Activated naive CD8-positive, alpha-beta T cell (primary cell): ENCODE measurements at regions not wholly inside any gene's neighbourhood (a gene's known extent, or its start where the extent isn't known, plus 50 kb on each side); places are given as distances from the start of the nearest gene placed in this dataset.
"Not testable (repeated sequence)": the region's sequence is repeated elsewhere in the genome, so short reads cannot be mapped to it uniquely, and the experiment has no call there.

ENCODE experiments used
- H3K27ac Mint-ChIP-seq: one replicate; pipeline ENCODE4 v1.8.0; 2021; ENCODE audit warnings: mixed read lengths
- H3K27me3 Mint-ChIP-seq: one replicate; pipeline ENCODE4 v1.8.0; 2021; ENCODE audit warnings: mixed read lengths
- H3K36me3 Mint-ChIP-seq: one replicate; pipeline ENCODE4 v1.8.0; 2021; ENCODE audit warnings: mixed read lengths
- H3K4me1 Mint-ChIP-seq: one replicate; pipeline ENCODE4 v1.8.0; 2021; ENCODE audit warnings: low read depth, mixed read lengths
- H3K4me3 Mint-ChIP-seq: one replicate; pipeline ENCODE4 v1.8.0; 2021; ENCODE audit warnings: mild to moderate bottlenecking, mixed read lengths
- H3K9me3 Mint-ChIP-seq: one replicate; pipeline ENCODE4 v1.8.0; 2021; ENCODE audit warnings: low read depth, mixed read lengths

- H3K27ac Mint-ChIP-seq = no peak overlapping the region
- no peaks in the 10 kb centered on the region for H3K9me3 Mint-ChIP-seq
- H3K4me1 Mint-ChIP-seq = no peaks in the 10 kb centered on the region
- H3K36me3 Mint-ChIP-seq = peaks cover 2% of the 10 kb centered on the region
- peaks cover 2% of the 10 kb centered on the region for H3K27me3 Mint-ChIP-seq
- no peak overlapping the region for H3K4me3 Mint-ChIP-seq
Observed at GRCh38 chr12:25424211-25424731, 128.8 kb downstream of the LMNTD1 start.

- H3K36me3 Mint-ChIP-seq = peaks cover 2% of the 10 kb centered on the region
- no peak overlapping the region for H3K27ac Mint-ChIP-seq
- no peaks in the 10 kb centered on the region for H3K4me1 Mint-ChIP-seq
- H3K4me3 Mint-ChIP-seq = no peak overlapping the region
- H3K27me3 Mint-ChIP-seq = peaks cover 2% of the 10 kb centered on the region
- no peaks in the 10 kb centered on the region for H3K9me3 Mint-ChIP-seq
Observed at GRCh38 chr12:25423355-25424050, 129.6 kb downstream of the LMNTD1 start.

- no peak overlapping the region for H3K27ac Mint-ChIP-seq
- H3K4me3 Mint-ChIP-seq = no peak overlapping the region
- H3K36me3 Mint-ChIP-seq = peaks cover 2% of the 10 kb centered on the region
- H3K9me3 Mint-ChIP-seq = no peaks in the 10 kb centered on the region
- peaks cover 2% of the 10 kb centered on the region for H3K27me3 Mint-ChIP-seq
- H3K4me1 Mint-ChIP-seq = no peaks in the 10 kb centered on the region
Observed at GRCh38 chr12:25422241-25422640, 130.8 kb downstream of the LMNTD1 start.

GRCh38 chr12:25421651-25422167 lies 131.4 kb downstream of the LMNTD1 start:
- no peak overlapping the region for H3K27ac Mint-ChIP-seq

GRCh38 chr12:25420116-25420515 lies 133.0 kb downstream of the LMNTD1 start:
- H3K27ac Mint-ChIP-seq = no peak overlapping the region

More at GRCh38 chr12:25421651-25422167, 131.4 kb downstream of the LMNTD1 start:
- Mint-ChIP-seq H3K36me3 (peaks cover 2% of the 10 kb centered on the region), H3K9me3 (no peaks in the 10 kb centered on the region), H3K27me3 (peaks cover 2% of the 10 kb centered on the region), H3K4me3 (no peak overlapping the region), H3K4me1 (no peaks in the 10 kb centered on the region)

GRCh38 chr12:25419595-25419994 lies 133.5 kb downstream of the LMNTD1 start:
- Mint-ChIP-seq H3K9me3 (no peaks in the 10 kb centered on the region), H3K4me3 (no peak overlapping the region), H3K27me3 (no peaks in the 10 kb centered on the region)

More at GRCh38 chr12:25420116-25420515, 133.0 kb downstream of the LMNTD1 start:
- H3K27me3 Mint-ChIP-seq = no peaks in the 10 kb centered on the region
- peaks cover 2% of the 10 kb centered on the region for H3K36me3 Mint-ChIP-seq
- no peaks in the 10 kb centered on the region for H3K9me3 Mint-ChIP-seq
- H3K4me1 Mint-ChIP-seq = no peaks in the 10 kb centered on the region
- no peak overlapping the region for H3K4me3 Mint-ChIP-seq

GRCh38 chr12:25417071-25417470 lies 136.0 kb downstream of the LMNTD1 start:
- H3K27me3 Mint-ChIP-seq = no peaks in the 10 kb centered on the region
- H3K36me3 Mint-ChIP-seq = no peaks in the 10 kb centered on the region
- H3K4me3 Mint-ChIP-seq = no peak overlapping the region
- no peaks in the 10 kb centered on the region for H3K9me3 Mint-ChIP-seq
- H3K4me1 Mint-ChIP-seq = no peaks in the 10 kb centered on the region
- H3K27ac Mint-ChIP-seq = no peak overlapping the region

More at GRCh38 chr12:25419595-25419994, 133.5 kb downstream of the LMNTD1 start:
- Mint-ChIP-seq H3K4me1 (no peaks in the 10 kb centered on the region), H3K36me3 (peaks cover 2% of the 10 kb centered on the region), H3K27ac (no peak overlapping the region)

- Mint-ChIP-seq H3K27ac (no peak overlapping the region), H3K27me3 (no peaks in the 10 kb centered on the region), H3K4me1 (no peaks in the 10 kb centered on the region), H3K9me3 (no peaks in the 10 kb centered on the region), H3K4me3 (no peak overlapping the region), H3K36me3 (no peaks in the 10 kb centered on the region)
Observed at GRCh38 chr12:25416516-25416915, 136.6 kb downstream of the LMNTD1 start.

GRCh38 chr12:25415004-25415403 lies 138.1 kb downstream of the LMNTD1 start:
- no peak overlapping the region for H3K27ac Mint-ChIP-seq
- no peak overlapping the region for H3K4me3 Mint-ChIP-seq
- no peaks in the 10 kb centered on the region for H3K9me3 Mint-ChIP-seq
- H3K36me3 Mint-ChIP-seq = no peaks in the 10 kb centered on the region
- H3K27me3 Mint-ChIP-seq = no peaks in the 10 kb centered on the region
- H3K4me1 Mint-ChIP-seq = no peaks in the 10 kb centered on the region

- no peak overlapping the region for H3K4me3 Mint-ChIP-seq
- H3K36me3 Mint-ChIP-seq = no peaks in the 10 kb centered on the region
- no peaks in the 10 kb centered on the region for H3K27me3 Mint-ChIP-seq
- H3K9me3 Mint-ChIP-seq = no peaks in the 10 kb centered on the region
- H3K4me1 Mint-ChIP-seq = no peaks in the 10 kb centered on the region
- no peak overlapping the region for H3K27ac Mint-ChIP-seq
Observed at GRCh38 chr12:25412735-25413134, 140.3 kb downstream of the LMNTD1 start.

- no peaks in the 10 kb centered on the region for H3K9me3 Mint-ChIP-seq
- no peaks in the 10 kb centered on the region for H3K27me3 Mint-ChIP-seq
- no peak overlapping the region for H3K27ac Mint-ChIP-seq
- H3K4me3 Mint-ChIP-seq = no peak overlapping the region
- no peaks in the 10 kb centered on the region for H3K4me1 Mint-ChIP-seq
- peaks cover 3% of the 10 kb centered on the region for H3K36me3 Mint-ChIP-seq
Observed at GRCh38 chr12:25404955-25405354, 148.1 kb downstream of the LMNTD1 start.

GRCh38 chr12:25401547-25402345 lies 151.0 kb upstream of the KRAS start:
- H3K4me3 Mint-ChIP-seq = no peak overlapping the region
- no peaks in the 10 kb centered on the region for H3K4me1 Mint-ChIP-seq
- no peak overlapping the region for H3K27ac Mint-ChIP-seq
- peaks cover 3% of the 10 kb centered on the region for H3K36me3 Mint-ChIP-seq
- no peaks in the 10 kb centered on the region for H3K9me3 Mint-ChIP-seq
- no peaks in the 10 kb centered on the region for H3K27me3 Mint-ChIP-seq

- Mint-ChIP-seq H3K4me3 (no peak overlapping the region), H3K4me1 (no peaks in the 10 kb centered on the region), H3K36me3 (peaks cover 3% of the 10 kb centered on the region), H3K27me3 (peaks cover 4% of the 10 kb centered on the region), H3K9me3 (no peaks in the 10 kb centered on the region), H3K27ac (no peak overlapping the region)
Observed at GRCh38 chr12:25397001-25397400, 146.3 kb upstream of the KRAS start.

- Mint-ChIP-seq H3K4me1 (no peaks in the 10 kb centered on the region), H3K9me3 (no peaks in the 10 kb centered on the region), H3K36me3 (no peaks in the 10 kb centered on the region), H3K4me3 (no peak overlapping the region), H3K27me3 (peaks cover 4% of the 10 kb centered on the region), H3K27ac (no peak overlapping the region)
Observed at GRCh38 chr12:25395227-25395626, 144.5 kb upstream of the KRAS start.

- H3K9me3 Mint-ChIP-seq, H3K4me1 Mint-ChIP-seq, H3K27ac Mint-ChIP-seq, H3K27me3 Mint-ChIP-seq, H3K36me3 Mint-ChIP-seq, H3K4me3 Mint-ChIP-seq: not testable (repeated sequence)
Observed at GRCh38 chr12:25394775-25395174, 144.0 kb upstream of the KRAS start.
